NCI-H2029 (cell line): ENCODE measurements at regions not wholly inside any gene's neighbourhood (a gene's known extent, or its start where the extent isn't known, plus 50 kb on each side); places are given as distances from the start of the nearest gene placed in this dataset.

Experiments used
- DNase-seq: peaks from one replicate; lab custom pipeline; 2025; lab: John Stamatoyannopoulos, UW

DNA sequence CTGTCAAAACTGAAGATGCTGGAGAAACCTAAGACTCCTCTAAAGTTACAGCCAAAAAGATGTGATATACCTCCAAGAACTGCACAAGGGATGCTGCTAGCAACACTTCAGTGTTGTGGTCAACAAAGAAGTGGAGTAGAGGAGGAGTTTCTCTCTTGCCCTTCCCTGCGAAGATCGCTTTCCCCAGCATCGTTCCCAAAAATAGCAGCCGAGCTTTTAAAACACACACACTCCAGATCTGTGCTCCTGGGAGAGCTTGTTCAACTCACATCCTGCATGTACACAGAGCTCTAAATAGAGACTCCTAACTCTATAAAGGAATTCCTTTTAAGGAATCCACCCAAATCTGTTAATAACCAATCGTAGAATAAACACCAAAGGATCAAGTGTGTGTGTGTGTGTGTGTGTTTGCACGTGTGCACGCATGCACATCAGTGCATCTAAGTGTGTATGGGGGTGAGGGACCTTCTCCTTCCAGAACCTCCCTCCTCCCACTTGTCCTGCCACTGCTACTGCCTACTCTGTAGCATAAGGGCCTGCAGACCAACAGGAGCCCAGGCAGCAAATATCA lies 58.5 kb downstream of the PSMG1 start:
- no peak for DNase-seq

DNA sequence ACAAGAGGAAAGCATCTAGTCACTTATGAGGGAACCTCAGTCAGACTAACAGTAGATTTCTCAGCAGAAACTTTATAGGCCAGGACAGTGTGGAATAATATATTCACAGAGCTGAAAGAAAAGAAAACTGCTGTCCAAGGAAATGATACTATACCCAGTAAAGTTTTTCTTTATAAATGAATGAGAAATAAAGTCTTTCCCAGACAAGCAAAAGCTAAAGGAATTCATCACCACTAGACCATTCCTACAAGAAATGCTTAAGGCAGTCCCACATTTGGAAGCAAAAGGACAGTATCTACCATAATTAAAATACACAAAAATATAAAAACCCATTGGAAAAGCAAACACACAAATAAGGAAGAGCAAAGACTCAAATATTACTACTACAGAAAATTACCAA lies 59.9 kb downstream of the PSMG1 start:
- no peak for DNase-seq

DNA sequence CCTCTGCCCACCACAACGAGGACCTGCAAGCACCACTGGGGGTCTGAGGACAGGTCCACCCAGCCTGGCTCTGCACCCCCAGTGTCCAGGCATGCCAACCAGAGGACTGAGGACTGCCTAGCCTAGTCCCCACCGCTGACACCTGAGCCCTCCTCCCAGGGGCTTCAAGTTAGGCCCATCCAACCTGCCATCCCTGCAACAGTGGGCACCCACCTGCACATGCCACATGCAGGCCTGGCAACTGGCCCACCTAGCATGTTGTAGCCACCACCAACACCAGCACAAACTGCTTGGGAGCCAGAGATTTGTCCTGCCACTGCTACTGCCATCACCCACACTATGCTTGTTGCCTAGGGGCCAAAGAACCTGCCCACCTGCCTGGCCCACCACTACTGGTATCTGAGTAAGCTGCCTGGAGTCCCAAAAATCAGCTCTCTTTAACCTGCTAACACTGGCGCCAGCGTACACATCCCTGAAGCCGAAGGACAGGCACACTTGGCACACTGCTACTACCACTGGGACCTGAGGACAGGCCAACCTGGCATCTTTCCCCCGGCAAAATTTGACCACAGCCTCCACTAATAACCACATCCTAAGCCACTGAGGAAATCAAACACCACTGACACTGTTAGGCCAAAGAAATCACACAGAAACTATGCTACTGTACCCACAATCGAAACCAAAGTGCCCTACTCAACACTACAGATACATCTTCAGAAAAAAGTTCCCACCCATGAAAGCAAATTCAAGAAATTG lies 61.5 kb downstream of the PSMG1 start:
- DNase-seq, result no peak

DNA sequence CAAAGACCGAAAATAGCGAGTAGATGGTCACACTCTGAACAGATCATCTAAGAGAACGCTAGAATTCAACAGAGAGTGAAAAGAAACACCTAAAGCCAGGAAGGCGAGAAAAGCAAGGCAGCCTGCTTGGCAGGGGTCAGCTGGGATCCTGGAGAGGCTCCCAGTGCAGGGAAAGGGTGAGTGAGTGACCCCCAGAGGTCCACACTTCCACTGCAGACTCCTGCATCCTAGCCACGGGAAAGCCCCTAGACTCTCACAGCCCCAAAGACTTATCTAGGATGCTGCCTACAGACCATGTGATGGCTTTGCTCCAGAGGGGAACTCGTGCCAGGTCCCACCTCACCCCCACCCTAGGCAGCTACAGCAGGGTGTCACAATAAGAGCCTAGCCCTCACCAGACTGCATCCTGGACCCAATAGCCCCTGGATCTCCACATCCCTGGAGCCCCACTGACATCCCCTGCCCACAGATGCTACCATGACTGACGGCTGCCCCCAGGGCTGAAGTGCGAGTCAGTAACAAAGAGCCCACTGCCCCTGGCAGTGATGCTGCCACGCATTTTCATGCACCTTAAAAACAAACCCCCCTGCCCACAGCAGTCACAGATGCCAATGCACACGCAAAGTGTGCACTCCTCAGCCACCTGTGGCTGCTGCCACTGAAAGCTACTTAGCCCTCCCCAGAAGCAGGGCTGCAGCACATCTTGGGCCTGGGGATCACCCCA lies 62.2 kb downstream of the PSMG1 start:
- DNase-seq, result no peak

DNA sequence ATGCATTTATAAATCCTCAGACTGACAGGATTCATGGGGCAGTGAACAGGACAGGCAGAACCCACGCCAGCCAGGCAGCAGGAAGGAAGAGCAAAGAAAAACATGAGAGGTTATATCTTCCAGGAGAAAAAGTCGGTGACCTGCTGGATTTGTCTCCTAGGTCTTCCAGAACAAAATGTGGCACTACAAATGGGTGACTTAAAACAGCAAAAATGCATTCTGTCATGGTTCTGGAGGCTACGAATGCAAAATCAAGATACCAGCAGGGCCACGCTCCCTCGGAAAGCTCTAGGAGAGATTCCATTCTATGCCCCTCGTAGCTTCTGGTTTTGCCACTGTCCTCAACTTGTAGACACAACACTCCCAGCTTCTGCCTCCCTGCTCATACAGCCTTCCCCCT lies 63.4 kb downstream of the PSMG1 start:
- no peak for DNase-seq

DNA sequence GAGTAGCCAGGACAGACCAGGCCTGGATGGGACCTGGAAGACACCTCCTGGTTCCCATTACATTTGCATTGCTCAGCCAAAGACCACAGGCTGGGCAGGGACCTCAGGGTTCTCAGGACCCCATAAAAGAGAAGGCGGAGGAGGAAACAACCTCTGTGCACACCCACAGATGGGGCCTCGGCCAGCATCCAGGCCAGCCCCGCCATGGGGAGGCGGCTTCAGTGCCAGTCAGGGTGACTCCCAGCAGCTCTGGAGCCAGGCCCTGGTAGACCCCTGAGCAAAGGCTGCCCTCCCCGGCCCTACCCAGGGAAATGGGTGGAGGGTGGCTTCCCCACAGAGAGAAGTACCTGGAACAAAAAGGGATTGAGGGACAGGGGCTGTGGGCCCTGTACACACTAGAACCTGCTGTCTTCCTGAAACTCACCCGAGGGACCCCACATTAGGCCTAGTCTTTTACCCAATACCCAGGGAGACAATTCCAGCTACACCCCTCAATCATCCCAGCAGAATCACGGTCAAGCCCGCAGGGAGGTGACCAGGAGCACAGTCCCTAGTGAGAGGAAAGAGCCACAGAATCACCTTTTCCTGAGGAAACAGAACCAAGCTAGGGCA lies 64.5 kb downstream of the PSMG1 start:
- no peak for DNase-seq

DNA sequence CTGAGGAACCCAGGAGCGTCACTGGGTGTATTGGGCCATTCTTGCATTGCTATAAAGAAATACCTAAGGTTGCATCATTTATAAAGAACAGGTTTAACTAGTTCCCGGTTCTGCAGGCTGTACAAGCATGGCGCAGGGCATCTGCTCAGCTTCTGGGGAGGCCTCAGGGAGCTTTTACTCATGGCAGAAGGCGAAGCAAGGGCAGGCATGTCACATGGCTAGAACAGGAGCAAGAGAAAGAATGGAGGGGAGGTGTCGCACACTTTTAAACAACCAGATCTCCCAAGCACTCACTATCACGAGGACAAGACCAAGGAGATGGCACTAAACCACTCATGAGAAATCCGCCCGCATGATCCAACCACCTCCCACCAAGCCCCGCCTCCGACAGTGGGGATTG lies 65.2 kb downstream of the PSMG1 start:
- no peak for DNase-seq

DNA sequence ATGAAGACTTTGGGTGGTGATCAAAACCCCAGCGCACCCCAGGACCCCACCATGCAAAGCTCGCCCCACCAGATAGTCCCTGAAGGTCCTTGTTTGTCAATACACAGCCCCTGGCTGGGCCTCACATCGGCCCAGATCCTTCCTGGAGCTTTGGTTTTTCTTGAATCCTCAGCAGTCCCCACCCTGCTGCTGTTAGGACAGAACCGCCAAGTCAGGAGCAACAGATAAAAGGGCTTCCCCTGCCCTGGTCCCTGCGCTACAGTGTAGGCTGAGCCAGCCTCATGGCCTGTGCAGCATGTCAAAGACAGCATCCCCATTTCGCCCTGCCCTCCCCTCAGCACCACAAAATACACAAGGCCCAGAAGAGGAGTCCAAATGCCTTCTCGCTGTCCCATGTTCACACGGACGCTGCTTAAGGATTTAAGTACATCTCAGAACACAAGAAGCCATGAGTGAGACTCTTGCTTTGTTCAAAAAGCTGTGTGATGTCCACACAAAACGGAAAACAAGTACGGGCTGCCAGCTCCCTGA lies 65.7 kb downstream of the PSMG1 start:
- DNase-seq, result no peak

DNA sequence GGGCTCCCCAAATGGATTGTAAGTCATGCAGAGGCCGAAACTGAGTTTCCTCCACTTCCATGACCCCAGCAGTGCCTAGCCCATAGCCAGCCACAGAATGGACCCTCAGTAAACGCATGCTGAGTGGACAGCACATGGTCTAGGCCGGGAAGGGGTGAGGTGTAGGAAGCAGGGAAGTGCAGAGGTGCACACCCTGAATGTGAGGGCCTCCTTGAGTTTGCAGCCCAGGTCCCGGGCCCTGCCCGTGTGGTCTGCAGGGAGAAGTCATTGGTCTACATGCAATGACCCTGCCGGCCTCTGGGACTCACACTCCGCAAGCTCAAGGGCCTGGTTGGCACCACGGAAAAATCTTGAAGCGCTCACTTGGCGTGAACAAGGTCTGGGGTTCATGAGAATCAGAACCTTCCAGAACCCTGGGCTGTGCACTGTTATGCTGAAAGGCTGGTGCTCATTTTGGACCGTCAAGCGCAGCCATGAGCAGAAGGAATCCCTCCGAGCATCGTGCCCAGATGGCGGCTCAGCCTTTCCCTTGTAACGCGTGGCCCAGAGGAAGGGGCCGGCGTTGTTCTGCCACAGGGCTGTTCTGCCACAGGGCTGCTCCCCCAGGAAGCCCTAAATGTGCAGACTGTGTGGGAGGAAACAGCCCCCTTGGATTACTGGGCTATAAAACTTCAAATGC lies 66.4 kb downstream of the PSMG1 start:
- no peak for DNase-seq

DNA sequence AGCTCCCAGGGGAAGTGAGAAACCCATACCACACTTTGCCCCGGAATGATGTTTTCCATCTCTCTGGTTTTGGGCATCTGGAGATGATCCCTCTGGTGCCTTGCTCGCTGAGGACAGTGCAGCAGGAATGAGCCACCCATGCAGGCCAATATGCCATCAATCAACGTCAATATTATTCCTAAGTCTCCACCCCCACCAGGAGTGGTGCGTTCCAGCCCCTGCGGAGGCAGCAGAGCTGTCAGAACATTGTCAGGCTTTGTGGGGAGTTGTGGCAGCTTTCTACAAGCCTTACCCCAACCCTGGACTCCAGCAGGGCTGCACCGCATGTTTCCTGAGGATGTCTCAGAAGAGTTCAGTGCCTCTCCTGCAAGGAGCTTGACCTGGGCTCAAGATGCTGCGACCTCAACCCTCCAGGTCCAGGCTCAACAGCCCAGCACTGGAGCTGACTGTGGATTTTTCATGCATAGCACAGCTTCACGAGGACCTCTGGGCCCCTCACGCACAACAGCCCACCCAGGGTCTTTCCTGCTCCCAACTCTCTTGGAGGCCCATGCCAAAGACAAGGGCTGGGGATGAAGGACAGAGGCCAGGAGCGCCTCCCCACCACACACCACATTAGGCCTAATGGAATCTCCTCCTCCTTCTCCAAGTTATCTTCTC lies 67.5 kb downstream of the PSMG1 start:
- DNase-seq, result no peak

DNA sequence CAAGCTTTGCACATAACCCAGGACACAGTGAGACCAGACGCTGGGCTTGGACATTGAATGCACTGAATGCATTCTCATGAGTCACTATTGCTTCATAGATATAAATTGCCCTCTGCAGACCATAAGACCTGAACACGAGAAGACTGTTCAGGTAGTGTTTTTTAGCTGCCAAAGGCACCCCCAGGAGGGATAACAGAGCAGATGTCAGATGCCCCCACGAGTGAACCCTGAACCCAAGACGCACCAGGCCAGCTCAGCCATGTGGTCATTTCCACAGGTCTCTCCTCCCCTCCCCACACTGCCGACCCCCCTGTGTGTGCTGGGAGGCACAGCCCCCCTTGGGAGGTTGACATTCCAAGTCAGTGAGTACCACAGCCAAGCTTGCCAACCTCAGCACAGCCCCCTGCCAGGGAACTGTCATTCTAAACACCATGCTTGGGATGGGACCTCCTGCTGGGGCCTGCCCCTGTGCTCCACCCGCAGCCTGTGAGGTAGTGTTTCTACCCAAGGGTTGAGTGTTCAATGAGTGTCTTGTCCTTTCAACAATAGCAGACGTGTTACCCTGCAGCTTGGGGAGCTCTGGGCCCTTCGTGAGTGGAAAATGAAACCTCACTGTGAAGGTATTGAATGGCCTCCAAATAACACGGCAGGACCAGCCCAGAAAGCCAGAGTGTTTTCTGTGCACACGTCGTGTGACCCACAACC lies 68.2 kb downstream of the PSMG1 start:
- no peak for DNase-seq

DNA sequence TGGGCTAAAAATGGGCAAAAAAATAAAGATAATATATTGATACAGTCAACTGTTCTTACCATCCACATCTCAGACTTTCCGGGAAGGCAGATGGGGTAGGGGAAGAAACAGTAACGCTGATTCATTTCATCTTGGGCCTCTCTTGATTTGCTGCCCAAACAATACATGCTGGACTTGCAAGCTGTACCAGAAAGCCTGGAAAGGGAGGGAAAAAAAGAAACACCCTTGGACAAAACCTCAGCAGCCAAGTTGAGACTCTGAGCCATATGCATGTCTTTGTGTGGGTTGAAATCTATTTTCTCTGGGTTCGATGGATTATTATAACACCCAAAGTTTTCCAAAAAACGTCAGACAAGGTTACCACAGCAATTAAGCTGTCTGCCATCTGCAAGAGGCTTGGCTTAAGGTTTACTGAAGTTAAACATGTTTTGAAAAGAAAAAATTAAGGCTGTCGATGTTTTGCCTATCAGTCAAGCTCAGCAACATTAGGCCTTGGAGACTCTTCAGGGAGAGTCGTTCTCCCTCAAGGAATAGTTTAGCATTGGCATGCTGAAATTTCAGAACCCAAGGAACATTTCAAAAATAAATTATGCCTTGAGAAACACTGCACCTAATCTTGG lies 71.2 kb downstream of the PSMG1 start:
- no peak for DNase-seq

DNA sequence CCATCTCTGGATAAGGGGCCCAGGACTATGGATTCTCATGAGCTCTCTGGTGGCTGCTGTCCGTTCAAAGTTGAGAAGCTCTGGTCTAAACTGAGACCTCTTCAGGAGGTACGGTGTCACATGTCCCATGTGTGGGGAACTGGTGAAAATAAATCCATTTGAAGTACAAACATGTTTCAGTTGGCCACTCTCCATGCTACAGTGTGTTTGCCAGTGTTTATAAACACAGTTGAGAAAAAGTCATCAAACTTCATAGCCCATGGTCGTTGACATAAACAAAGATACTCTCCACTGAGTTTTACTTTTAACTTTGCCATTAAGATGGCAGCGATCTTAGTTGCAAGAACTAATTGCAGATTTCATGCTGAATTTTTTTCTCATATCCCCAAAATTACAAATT lies 72.8 kb downstream of the PSMG1 start:
- no peak for DNase-seq

DNA sequence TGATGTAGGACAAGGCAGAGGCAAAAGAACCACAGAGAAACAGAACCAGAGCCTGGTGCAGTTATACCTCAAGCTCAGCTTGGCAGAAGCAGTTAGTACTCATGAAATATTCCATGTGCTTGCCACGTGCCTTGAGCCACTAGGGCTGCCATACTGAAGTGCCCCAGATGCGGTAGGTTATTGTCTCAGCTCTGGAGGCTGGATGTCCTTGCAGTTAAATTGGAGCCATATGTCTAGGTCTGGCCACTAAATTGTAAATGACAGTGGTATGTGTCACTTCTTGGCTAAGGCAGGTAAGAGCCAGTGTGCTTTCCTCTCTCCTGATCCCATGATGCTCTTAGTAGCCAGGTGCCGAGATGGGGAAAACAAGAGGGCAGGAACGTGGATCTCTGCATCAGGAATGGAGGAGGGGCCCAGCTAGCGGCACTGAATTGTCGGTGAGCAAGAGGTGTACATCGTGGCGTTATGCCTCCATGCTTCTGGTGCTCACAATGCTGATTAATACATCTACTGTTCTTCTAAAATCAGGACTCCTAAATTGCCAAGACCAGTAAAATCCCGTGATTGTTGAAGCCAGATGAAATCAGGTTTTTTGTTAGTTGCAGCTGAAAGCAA lies 73.5 kb downstream of the PSMG1 start:
- DNase-seq, result no peak

DNA sequence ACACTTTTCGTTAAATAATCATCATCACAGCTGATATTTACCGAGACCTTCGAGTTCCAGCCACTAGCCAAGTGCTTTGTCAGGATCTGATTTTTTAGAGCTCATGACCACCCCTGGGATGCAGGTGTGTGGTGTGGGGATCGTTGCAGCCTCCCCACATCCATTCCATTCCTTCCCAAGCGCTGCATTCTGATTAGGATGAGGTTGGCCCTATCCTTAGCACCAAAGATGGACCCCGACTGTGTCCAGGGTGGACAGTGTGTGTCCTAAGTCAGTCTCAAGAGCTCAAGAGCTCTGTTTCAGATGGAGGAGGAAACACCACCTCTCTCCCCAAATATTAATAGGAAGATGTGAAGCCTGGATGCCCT lies 74.1 kb downstream of the PSMG1 start:
- DNase-seq, result no peak

DNA sequence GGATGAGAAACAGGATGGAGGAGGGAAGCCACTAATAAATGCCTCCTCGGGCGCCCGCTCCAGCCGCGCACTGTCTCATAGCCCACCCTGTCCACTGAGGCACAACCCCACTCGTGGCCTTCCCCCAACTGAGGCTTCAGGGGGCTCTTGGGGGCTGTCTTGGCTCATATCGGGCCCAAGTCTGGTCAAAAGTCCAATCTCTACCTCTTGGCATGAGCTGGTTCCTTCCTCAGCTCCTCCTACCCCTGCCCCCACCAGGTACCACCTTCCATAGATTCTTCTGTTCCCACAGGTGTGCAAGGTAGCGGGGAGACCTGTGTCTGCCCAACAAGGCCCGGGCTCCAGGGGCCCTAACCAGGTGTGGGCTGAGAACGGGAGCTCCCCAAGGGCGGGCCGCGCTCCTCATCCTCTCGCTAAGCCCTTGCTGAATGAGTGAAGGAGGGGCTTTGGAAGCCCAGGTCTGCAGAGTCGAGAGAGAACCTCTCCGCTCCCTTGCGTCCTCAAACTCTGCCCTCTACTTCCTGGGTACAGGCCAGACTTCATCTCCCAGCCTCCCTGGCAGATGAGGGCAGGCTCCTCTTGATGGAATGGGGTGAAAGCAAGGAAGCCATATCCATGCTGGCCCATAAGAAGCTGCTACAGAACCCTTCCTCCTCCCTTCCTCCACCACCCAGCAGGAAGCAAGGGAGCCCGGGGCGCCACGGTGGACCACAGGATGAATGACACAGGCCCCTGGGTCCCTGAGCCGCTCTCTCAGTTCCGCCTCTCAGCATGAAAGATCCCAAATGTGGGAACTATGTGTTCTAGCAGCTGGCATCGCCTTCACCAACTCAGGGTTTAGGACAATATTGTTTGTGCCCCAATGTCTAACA lies 74.7 kb downstream of the PSMG1 start:
- DNase-seq, result no peak

DNA sequence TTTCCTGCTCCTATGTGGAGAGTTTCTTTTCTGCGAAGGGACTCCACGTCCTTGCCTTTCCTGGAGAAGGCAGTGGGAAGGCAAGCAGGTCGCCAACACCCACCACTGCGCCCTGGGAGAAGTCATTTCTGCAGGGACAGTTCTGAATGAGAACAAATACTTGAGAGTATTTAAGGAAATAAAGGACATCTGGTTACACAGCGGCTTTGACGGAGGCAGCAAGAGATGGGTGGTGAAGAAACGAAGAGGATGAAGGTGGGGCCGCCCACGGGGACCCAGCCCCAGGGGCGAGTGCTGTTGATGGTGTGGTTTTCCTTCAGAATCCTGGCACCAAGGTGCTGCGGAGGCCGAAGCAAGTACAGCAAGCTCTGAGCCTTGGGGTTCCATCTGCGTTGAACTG lies 75.5 kb downstream of the PSMG1 start:
- DNase-seq, result no peak

DNA sequence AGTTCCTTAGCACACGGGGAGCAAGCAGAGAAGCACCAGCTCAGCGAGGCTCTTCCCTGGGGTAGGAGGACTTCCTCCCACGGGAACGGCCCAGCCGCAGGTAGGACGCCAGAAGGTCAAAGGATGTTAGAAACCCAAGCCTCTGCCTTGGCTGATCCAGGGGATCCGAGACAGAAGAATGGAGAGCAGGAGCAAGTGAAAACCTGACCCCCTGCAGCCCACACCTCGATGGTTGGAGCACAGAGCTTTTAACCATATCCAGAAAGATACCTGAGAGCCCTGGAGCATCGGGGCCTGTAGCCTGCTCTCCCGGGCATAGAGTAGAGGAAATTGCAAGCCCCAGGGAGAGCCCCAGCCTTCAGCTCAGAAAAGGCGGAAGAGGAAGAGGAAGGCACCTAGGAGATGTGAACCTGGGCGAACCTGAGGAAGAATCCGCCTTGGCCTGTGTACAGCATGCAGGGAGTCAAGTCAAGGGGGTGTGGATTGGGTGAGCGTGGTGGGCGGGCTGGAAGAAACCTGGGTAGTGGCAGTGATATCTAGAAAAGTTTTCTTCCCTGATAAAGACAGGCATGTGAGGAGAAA lies 76.3 kb downstream of the PSMG1 start:
- no peak for DNase-seq

DNA sequence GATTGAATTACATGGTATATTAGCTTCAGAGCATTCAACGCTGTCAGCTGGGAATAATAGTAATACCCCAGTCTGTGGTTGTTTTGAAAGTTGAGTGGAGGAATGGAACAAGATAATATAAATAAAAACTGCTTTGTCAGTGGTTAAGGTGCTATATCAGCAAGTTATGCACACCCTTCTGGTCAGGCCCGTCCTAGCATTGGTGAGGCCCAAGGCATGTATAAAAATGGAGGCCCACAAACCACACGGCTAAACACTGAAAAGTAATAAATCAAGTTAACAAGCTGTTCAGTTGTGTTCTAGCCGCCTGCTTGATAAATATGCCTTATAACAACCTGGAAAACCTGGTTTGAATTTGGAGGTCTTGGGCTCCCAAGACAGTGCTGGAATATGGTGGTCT lies 77.4 kb downstream of the PSMG1 start:
- no peak for DNase-seq
